HL-60 (cell line): ENCODE measurements at regions not wholly inside any gene's neighbourhood (a gene's known extent, or its start where the extent isn't known, plus 50 kb on each side); places are given as distances from the start of the nearest gene placed in this dataset.

Source experiments
- GABPA ChIP-seq: IDR thresholded peaks from 2 replicates; pipeline ENCODE4 v1.6.1; 2012; ENCODE audit warnings: low read depth
- POLR2AphosphoS5 ChIP-seq: IDR thresholded peaks from 2 replicates; pipeline ENCODE4 v1.6.1; 2012; ENCODE audit warnings: low read depth
- SPI1 ChIP-seq: IDR thresholded peaks from 2 replicates; pipeline ENCODE4 v1.6.1; 2012; ENCODE audit warnings: low read depth, mild to moderate bottlenecking, borderline replicate concordance
- TF ChIP-seq, protein P1 (sequence below): IDR thresholded peaks from one replicate; pipeline ENCODE4 v1.5.1; 2011; ENCODE audit warnings: low read length, control low read depth, inconsistent platforms; ENCODE audit not compliant: insufficient read depth
- TF ChIP-seq, protein P2 (sequence below): IDR thresholded peaks from 2 replicates; pipeline ENCODE4 v1.6.1; 2012; ENCODE audit warnings: low read depth; ENCODE audit not compliant: insufficient replicate concordance

DNA sequence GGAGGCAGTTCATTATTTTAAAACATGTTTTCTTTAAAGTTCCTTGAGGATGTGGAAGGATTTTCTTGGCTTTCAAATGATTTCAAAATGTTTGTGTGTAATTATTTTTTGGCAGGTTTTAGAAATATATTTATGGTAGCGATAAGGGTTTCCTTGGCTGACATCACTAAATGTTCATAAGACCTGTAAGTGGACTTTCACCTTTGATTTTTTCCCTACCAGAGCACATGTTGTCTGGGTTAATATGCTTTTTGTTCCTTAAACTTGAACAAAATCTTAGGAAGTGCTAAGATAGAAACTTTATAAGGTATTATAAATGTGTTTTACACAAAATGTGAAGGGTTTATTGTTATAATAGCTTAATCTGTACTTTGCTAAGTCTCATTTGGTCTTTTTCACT is 315.6 kb downstream of the PCDH7 start:
- TF ChIP-seq SPI1: no peak
- TF ChIP-seq, protein P1, sequence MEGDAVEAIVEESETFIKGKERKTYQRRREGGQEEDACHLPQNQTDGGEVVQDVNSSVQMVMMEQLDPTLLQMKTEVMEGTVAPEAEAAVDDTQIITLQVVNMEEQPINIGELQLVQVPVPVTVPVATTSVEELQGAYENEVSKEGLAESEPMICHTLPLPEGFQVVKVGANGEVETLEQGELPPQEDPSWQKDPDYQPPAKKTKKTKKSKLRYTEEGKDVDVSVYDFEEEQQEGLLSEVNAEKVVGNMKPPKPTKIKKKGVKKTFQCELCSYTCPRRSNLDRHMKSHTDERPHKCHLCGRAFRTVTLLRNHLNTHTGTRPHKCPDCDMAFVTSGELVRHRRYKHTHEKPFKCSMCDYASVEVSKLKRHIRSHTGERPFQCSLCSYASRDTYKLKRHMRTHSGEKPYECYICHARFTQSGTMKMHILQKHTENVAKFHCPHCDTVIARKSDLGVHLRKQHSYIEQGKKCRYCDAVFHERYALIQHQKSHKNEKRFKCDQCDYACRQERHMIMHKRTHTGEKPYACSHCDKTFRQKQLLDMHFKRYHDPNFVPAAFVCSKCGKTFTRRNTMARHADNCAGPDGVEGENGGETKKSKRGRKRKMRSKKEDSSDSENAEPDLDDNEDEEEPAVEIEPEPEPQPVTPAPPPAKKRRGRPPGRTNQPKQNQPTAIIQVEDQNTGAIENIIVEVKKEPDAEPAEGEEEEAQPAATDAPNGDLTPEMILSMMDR: no peak
- no peak for TF ChIP-seq GABPA
- TF ChIP-seq POLR2AphosphoS5: no peak
- TF ChIP-seq, protein P2, sequence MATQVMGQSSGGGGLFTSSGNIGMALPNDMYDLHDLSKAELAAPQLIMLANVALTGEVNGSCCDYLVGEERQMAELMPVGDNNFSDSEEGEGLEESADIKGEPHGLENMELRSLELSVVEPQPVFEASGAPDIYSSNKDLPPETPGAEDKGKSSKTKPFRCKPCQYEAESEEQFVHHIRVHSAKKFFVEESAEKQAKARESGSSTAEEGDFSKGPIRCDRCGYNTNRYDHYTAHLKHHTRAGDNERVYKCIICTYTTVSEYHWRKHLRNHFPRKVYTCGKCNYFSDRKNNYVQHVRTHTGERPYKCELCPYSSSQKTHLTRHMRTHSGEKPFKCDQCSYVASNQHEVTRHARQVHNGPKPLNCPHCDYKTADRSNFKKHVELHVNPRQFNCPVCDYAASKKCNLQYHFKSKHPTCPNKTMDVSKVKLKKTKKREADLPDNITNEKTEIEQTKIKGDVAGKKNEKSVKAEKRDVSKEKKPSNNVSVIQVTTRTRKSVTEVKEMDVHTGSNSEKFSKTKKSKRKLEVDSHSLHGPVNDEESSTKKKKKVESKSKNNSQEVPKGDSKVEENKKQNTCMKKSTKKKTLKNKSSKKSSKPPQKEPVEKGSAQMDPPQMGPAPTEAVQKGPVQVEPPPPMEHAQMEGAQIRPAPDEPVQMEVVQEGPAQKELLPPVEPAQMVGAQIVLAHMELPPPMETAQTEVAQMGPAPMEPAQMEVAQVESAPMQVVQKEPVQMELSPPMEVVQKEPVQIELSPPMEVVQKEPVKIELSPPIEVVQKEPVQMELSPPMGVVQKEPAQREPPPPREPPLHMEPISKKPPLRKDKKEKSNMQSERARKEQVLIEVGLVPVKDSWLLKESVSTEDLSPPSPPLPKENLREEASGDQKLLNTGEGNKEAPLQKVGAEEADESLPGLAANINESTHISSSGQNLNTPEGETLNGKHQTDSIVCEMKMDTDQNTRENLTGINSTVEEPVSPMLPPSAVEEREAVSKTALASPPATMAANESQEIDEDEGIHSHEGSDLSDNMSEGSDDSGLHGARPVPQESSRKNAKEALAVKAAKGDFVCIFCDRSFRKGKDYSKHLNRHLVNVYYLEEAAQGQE: no peak
